H1 (cell line): ENCODE measurements at regions not wholly inside any gene's neighbourhood (a gene's known extent, or its start where the extent isn't known, plus 50 kb on each side); places are given as distances from the start of the nearest gene placed in this dataset.

Source experiments
- ASH2L ChIP-seq: fragments of 200-600, 300-600 bp; sonication (generic); IDR thresholded peaks from one replicate; pipeline ENCODE4 v1.7.1; 2017; ENCODE audit warnings: low read length
- CEBPB ChIP-seq: IDR thresholded peaks from 2 replicates; pipeline ENCODE4 v1.6.1; 2012; ENCODE audit warnings: low read depth, low read length
- TCF12 ChIP-seq: IDR thresholded peaks from 2 replicates; pipeline ENCODE4 v1.6.1; 2011; ENCODE audit warnings: low read depth, mild to moderate bottlenecking, low read length
- TF ChIP-seq, protein P1 (sequence below): fragments of 300-600 bp; sonication (generic); IDR thresholded peaks from 2 replicates; pipeline ENCODE4 v1.7.1; 2012; ENCODE audit warnings: low read length, moderate library complexity, mild to moderate bottlenecking, inconsistent platforms; ENCODE audit not compliant: insufficient replicate concordance

DNA sequence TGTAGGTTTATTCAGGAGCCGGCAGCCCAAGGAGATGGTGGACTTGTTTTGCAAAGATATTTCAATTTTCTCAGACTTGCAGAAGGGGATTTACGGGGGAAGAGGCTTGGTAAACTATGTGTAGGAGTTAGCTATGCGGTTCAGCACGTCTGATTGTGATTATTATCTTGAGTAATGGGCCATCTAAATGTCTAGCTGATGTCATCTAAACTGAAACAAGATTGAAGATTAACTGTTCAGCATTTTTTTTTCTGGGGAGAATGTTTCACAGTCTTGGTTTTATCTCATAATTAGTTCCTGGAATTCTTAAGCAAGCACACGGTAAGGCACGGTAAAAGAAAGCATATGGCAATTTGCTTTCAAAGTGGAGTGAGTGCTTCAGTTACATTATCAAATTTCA is 207.3 kb upstream of the CXorf51B start (continued):
- TF ChIP-seq, protein P1, sequence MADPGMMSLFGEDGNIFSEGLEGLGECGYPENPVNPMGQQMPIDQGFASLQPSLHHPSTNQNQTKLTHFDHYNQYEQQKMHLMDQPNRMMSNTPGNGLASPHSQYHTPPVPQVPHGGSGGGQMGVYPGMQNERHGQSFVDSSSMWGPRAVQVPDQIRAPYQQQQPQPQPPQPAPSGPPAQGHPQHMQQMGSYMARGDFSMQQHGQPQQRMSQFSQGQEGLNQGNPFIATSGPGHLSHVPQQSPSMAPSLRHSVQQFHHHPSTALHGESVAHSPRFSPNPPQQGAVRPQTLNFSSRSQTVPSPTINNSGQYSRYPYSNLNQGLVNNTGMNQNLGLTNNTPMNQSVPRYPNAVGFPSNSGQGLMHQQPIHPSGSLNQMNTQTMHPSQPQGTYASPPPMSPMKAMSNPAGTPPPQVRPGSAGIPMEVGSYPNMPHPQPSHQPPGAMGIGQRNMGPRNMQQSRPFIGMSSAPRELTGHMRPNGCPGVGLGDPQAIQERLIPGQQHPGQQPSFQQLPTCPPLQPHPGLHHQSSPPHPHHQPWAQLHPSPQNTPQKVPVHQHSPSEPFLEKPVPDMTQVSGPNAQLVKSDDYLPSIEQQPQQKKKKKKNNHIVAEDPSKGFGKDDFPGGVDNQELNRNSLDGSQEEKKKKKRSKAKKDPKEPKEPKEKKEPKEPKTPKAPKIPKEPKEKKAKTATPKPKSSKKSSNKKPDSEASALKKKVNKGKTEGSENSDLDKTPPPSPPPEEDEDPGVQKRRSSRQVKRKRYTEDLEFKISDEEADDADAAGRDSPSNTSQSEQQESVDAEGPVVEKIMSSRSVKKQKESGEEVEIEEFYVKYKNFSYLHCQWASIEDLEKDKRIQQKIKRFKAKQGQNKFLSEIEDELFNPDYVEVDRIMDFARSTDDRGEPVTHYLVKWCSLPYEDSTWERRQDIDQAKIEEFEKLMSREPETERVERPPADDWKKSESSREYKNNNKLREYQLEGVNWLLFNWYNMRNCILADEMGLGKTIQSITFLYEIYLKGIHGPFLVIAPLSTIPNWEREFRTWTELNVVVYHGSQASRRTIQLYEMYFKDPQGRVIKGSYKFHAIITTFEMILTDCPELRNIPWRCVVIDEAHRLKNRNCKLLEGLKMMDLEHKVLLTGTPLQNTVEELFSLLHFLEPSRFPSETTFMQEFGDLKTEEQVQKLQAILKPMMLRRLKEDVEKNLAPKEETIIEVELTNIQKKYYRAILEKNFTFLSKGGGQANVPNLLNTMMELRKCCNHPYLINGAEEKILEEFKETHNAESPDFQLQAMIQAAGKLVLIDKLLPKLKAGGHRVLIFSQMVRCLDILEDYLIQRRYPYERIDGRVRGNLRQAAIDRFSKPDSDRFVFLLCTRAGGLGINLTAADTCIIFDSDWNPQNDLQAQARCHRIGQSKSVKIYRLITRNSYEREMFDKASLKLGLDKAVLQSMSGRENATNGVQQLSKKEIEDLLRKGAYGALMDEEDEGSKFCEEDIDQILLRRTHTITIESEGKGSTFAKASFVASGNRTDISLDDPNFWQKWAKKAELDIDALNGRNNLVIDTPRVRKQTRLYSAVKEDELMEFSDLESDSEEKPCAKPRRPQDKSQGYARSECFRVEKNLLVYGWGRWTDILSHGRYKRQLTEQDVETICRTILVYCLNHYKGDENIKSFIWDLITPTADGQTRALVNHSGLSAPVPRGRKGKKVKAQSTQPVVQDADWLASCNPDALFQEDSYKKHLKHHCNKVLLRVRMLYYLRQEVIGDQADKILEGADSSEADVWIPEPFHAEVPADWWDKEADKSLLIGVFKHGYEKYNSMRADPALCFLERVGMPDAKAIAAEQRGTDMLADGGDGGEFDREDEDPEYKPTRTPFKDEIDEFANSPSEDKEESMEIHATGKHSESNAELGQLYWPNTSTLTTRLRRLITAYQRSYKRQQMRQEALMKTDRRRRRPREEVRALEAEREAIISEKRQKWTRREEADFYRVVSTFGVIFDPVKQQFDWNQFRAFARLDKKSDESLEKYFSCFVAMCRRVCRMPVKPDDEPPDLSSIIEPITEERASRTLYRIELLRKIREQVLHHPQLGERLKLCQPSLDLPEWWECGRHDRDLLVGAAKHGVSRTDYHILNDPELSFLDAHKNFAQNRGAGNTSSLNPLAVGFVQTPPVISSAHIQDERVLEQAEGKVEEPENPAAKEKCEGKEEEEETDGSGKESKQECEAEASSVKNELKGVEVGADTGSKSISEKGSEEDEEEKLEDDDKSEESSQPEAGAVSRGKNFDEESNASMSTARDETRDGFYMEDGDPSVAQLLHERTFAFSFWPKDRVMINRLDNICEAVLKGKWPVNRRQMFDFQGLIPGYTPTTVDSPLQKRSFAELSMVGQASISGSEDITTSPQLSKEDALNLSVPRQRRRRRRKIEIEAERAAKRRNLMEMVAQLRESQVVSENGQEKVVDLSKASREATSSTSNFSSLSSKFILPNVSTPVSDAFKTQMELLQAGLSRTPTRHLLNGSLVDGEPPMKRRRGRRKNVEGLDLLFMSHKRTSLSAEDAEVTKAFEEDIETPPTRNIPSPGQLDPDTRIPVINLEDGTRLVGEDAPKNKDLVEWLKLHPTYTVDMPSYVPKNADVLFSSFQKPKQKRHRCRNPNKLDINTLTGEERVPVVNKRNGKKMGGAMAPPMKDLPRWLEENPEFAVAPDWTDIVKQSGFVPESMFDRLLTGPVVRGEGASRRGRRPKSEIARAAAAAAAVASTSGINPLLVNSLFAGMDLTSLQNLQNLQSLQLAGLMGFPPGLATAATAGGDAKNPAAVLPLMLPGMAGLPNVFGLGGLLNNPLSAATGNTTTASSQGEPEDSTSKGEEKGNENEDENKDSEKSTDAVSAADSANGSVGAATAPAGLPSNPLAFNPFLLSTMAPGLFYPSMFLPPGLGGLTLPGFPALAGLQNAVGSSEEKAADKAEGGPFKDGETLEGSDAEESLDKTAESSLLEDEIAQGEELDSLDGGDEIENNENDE = no peak
- TF ChIP-seq CEBPB = no peak
- TF ChIP-seq TCF12 = no peak
- TF ChIP-seq ASH2L = no peak
